Middle frontal gyrus (tissue), 1 donor: ENCODE measurements at regions not wholly inside any gene's neighbourhood (a gene's known extent, or its start where the extent isn't known, plus 50 kb on each side); places are given as distances from the start of the nearest gene placed in this dataset.

ENCODE experiments used
- DNase-seq: peaks from one replicate; pipeline ENCODE4 v3.0.0-alpha.2; 2015; ENCODE audit warnings: low spot score; ENCODE audit errors: extremely low spot score

GRCh38 chr6:137779982-137780381 lies 87.1 kb upstream of the TNFAIP3 start:
- no peak for DNase-seq

GRCh38 chr6:137780447-137781034 lies 86.5 kb upstream of the TNFAIP3 start:
- DNase-seq, result no peak

GRCh38 chr6:137781639-137782038 lies 85.4 kb upstream of the TNFAIP3 start:
- DNase-seq, result no peak

GRCh38 chr6:137782166-137783039 lies 84.7 kb upstream of the TNFAIP3 start:
- DNase-seq, result no peak

- no peak for DNase-seq
Measured at GRCh38 chr6:137783710-137784109, 83.3 kb upstream of the TNFAIP3 start.

- no peak for DNase-seq
Measured at GRCh38 chr6:137784583-137784982, 82.5 kb upstream of the TNFAIP3 start.

- DNase-seq, result no peak
Measured at GRCh38 chr6:137787016-137787415, 80.0 kb upstream of the TNFAIP3 start.

GRCh38 chr6:137788248-137788647 lies 78.8 kb upstream of the TNFAIP3 start:
- no peak for DNase-seq

- DNase-seq, result no peak
Measured at GRCh38 chr6:137791281-137792159, 75.5 kb upstream of the TNFAIP3 start.

GRCh38 chr6:137792160-137793033 lies 74.7 kb upstream of the TNFAIP3 start:
- no peak for DNase-seq

GRCh38 chr6:137793805-137794515 lies 73.1 kb upstream of the TNFAIP3 start:
- no peak for DNase-seq

- DNase-seq, result no peak
Measured at GRCh38 chr6:137794516-137795201, 72.4 kb upstream of the TNFAIP3 start.

- DNase-seq, result no peak
Measured at GRCh38 chr6:137795501-137795900, 71.6 kb upstream of the TNFAIP3 start.

GRCh38 chr6:137798261-137798660 lies 68.8 kb upstream of the TNFAIP3 start:
- DNase-seq, result no peak

GRCh38 chr6:137798846-137799245 lies 68.2 kb upstream of the TNFAIP3 start:
- no peak for DNase-seq

GRCh38 chr6:137799950-137800568 lies 67.0 kb upstream of the TNFAIP3 start:
- no peak for DNase-seq

GRCh38 chr6:137800762-137801161 lies 66.3 kb upstream of the TNFAIP3 start:
- DNase-seq, result no peak

- DNase-seq, result no peak
Measured at GRCh38 chr6:137801352-137802114, 65.5 kb upstream of the TNFAIP3 start.
